ENCODE measurements at regions not wholly inside any gene's neighbourhood (a gene's known extent, or its start where the extent isn't known, plus 50 kb on each side); places are given as distances from the start of the nearest gene placed in this dataset.

DNA sequence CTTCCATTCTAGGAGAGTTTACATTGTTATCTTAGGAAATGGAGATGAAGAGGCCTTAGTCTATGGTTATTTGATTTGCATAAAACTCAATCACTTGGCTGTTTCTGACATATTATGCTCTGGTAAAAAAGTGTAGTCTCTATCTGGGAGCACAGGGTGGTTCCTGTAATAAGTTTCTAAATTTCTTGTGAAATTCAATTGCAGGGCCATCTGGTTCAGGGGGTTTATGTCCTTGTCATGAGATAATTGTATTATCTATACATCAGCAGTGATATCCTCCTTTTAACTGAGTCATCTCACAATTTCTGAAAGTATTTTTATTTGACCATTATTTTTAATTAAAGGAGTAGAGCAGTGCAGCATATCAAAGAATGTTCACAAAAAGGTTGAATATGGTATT is 203.3 kb downstream of the MFSD1 start:
- Histone ChIP-seq H3K79me2 (replicated peaks; ENCODE audit: insufficient read depth) (no peaks in the 10 kb centered on the region), H3K27me3 (ENCODE audit: insufficient read depth) (no peaks in the 10 kb centered on the region), H3K9me2 (ENCODE audit: insufficient read depth) (no peaks in the 10 kb centered on the region), H3K4me2 (no peak overlapping the region), H4K20me1 (replicated peaks; ENCODE audit: insufficient read depth) (no peaks in the 10 kb centered on the region), H3F3A (replicated peaks; ENCODE audit: low read depth) (no peaks in the 10 kb centered on the region), H3K4me1 (ENCODE audit: insufficient read depth) (peaks cover 4% of the 10 kb centered on the region; the same call in 1 of the 2 replicates), H3K27ac (ENCODE audit: low read depth) (no peak overlapping the region), H2AFZ (no peak overlapping the region), H3K4me3 (no peak overlapping the region), H3K36me3 (ENCODE audit: insufficient read depth) (no peaks in the 10 kb centered on the region)
- Mint-ChIP-seq H3K36me3 (ENCODE audit: low read depth) (no peaks in the 10 kb centered on the region), H3K4me3 (no peak overlapping the region), H3K9me3 (no peaks in the 10 kb centered on the region), H3K27ac (no peak overlapping the region), H3K27me3 (ENCODE audit: insufficient read depth, low read depth, poor library complexity) (no peaks in the 10 kb centered on the region), H3K4me1 (peaks cover 5% of the 10 kb centered on the region; the same call in 2 of the 3 replicates)
- DNase-seq (ENCODE audit: low spot score) (no peak), ATAC-seq (no peak)
- TF ChIP-seq EZH2phosphoT487 (IDR thresholded peaks at IDR 0.05; ENCODE audit: unreplicated experiment) (no peak), CREB1 (CRISPR knock-in tag; IDR thresholded peaks at IDR 0.05; ENCODE audit: low read depth) (no peak), STAT1 (IDR thresholded peaks at IDR 0.05; ENCODE audit: unreplicated experiment) (no peak), POLR2AphosphoS5 (IDR thresholded peaks at IDR 0.05; ENCODE audit: low read depth) (no peak), ZNF114 (CRISPR knock-in tag; IDR thresholded peaks at IDR 0.05) (no peak), EZH2 (IDR thresholded peaks at IDR 0.05; ENCODE audit: low read depth, unreplicated experiment) (no peak), ZNF331 (CRISPR knock-in tag; IDR thresholded peaks at IDR 0.05; ENCODE audit: low read depth) (no peak)
- TF ChIP-seq, protein P1, sequence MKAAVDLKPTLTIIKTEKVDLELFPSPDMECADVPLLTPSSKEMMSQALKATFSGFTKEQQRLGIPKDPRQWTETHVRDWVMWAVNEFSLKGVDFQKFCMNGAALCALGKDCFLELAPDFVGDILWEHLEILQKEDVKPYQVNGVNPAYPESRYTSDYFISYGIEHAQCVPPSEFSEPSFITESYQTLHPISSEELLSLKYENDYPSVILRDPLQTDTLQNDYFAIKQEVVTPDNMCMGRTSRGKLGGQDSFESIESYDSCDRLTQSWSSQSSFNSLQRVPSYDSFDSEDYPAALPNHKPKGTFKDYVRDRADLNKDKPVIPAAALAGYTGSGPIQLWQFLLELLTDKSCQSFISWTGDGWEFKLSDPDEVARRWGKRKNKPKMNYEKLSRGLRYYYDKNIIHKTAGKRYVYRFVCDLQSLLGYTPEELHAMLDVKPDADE (IDR thresholded peaks at IDR 0.05) = no peak
- TF ChIP-seq, protein P2, sequence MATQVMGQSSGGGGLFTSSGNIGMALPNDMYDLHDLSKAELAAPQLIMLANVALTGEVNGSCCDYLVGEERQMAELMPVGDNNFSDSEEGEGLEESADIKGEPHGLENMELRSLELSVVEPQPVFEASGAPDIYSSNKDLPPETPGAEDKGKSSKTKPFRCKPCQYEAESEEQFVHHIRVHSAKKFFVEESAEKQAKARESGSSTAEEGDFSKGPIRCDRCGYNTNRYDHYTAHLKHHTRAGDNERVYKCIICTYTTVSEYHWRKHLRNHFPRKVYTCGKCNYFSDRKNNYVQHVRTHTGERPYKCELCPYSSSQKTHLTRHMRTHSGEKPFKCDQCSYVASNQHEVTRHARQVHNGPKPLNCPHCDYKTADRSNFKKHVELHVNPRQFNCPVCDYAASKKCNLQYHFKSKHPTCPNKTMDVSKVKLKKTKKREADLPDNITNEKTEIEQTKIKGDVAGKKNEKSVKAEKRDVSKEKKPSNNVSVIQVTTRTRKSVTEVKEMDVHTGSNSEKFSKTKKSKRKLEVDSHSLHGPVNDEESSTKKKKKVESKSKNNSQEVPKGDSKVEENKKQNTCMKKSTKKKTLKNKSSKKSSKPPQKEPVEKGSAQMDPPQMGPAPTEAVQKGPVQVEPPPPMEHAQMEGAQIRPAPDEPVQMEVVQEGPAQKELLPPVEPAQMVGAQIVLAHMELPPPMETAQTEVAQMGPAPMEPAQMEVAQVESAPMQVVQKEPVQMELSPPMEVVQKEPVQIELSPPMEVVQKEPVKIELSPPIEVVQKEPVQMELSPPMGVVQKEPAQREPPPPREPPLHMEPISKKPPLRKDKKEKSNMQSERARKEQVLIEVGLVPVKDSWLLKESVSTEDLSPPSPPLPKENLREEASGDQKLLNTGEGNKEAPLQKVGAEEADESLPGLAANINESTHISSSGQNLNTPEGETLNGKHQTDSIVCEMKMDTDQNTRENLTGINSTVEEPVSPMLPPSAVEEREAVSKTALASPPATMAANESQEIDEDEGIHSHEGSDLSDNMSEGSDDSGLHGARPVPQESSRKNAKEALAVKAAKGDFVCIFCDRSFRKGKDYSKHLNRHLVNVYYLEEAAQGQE (IDR thresholded peaks at IDR 0.05; ENCODE audit: unreplicated experiment) = no peak

DNA sequence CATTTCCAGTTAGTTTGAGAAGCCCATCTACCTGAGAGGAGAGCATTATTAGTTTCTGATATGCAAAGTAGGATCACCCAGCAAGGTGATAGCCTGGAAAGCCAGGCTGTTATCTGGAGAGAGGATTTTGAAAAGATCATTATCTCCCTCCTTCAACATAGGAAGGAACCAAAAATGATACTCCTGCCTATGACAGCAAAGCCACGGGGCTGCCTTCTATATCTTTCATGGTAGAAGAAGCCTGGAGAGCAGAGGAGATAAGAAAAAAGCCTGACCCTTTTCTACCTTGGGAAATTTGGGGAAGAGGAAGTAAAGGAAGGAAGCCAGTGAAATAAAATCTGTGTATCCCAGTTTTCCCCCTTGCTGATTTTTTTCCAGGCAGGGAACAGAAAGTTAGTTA is 205.5 kb downstream of the MFSD1 start:
- Histone ChIP-seq H3K4me2 (no peak overlapping the region), H3K9me2 (ENCODE audit: insufficient read depth) (no peaks in the 10 kb centered on the region), H2AFZ (no peak overlapping the region), H3K27ac (ENCODE audit: low read depth) (no peak overlapping the region), H3K79me2 (replicated peaks; ENCODE audit: insufficient read depth) (no peaks in the 10 kb centered on the region), H3K27me3 (ENCODE audit: insufficient read depth) (no peaks in the 10 kb centered on the region), H3K4me1 (ENCODE audit: insufficient read depth) (peaks cover 4% of the 10 kb centered on the region; the same call in 1 of the 2 replicates), H3K36me3 (ENCODE audit: insufficient read depth) (no peaks in the 10 kb centered on the region), H3F3A (replicated peaks; ENCODE audit: low read depth) (no peaks in the 10 kb centered on the region), H3K4me3 (no peak overlapping the region), H4K20me1 (replicated peaks; ENCODE audit: insufficient read depth) (no peaks in the 10 kb centered on the region)
- Mint-ChIP-seq H3K4me3 (no peak overlapping the region), H3K27me3 (ENCODE audit: insufficient read depth, low read depth, poor library complexity) (no peaks in the 10 kb centered on the region), H3K4me1 (peaks cover 5% of the 10 kb centered on the region; the same call in 2 of the 3 replicates), H3K27ac (no peak overlapping the region), H3K9me3 (no peaks in the 10 kb centered on the region), H3K36me3 (ENCODE audit: low read depth) (no peaks in the 10 kb centered on the region)
- DNase-seq (ENCODE audit: low spot score) (no peak), ATAC-seq (no peak)
- TF ChIP-seq, protein P2 (IDR thresholded peaks at IDR 0.05; ENCODE audit: unreplicated experiment) = no peak
